Fibroblast of pulmonary artery (primary cell): ENCODE measurements at regions not wholly inside any gene's neighbourhood (a gene's known extent, or its start where the extent isn't known, plus 50 kb on each side); places are given as distances from the start of the nearest gene placed in this dataset.

Experiments used
- DNase-seq: peaks from one replicate; pipeline ENCODE4 v3.0.0-alpha.2; 2010; ENCODE audit warnings: low read depth
- H3K4me3 ChIP-seq: replicated peaks from 2 replicates; pipeline ENCODE4 v1.5.1; 2011; ENCODE audit warnings: low read depth, mild to moderate bottlenecking, control low read depth, low read length, moderate library complexity
- CTCF ChIP-seq: IDR thresholded peaks from 2 replicates; pipeline ENCODE4 v1.5.1; 2011; ENCODE audit warnings: mild to moderate bottlenecking, control low read depth, low read length, inconsistent platforms; ENCODE audit errors: missing control alignments

GRCh38 chrX:17206584-17206983 is 168.4 kb upstream of the NHS start:
- TF ChIP-seq CTCF: no peak
- no peak for DNase-seq

GRCh38 chrX:17214962-17215361 is 160.0 kb upstream of the NHS start:
- H3K4me3 ChIP-seq: no peak overlapping the region
- no peak for DNase-seq
- TF ChIP-seq CTCF: no peak

More at GRCh38 chrX:17206584-17206983, 168.4 kb upstream of the NHS start:
- H3K4me3 ChIP-seq: no peak overlapping the region

- H3K4me3 ChIP-seq: no peak overlapping the region
- TF ChIP-seq CTCF: no peak
These were observed 148.3 kb upstream of the NHS start for GRCh38 chrX:17226736-17227135.

GRCh38 chrX:17237146-17237545 is 137.9 kb upstream of the NHS start:
- DNase-seq: no peak
- no peak overlapping the region for H3K4me3 ChIP-seq
- no peak for TF ChIP-seq CTCF

More at GRCh38 chrX:17226736-17227135, 148.3 kb upstream of the NHS start:
- no peak for DNase-seq

GRCh38 chrX:17242470-17242869 is 132.5 kb upstream of the NHS start:
- peak; percentile 60 for TF ChIP-seq CTCF
- DNase-seq: peak; percentile 60
- H3K4me3 ChIP-seq: no peak overlapping the region

- DNase-seq: no peak
- H3K4me3 ChIP-seq: no peak overlapping the region
- TF ChIP-seq CTCF: no peak
These were observed 127.9 kb upstream of the NHS start for GRCh38 chrX:17247144-17247543.

GRCh38 chrX:17262123-17262522 is 112.9 kb upstream of the NHS start:
- H3K4me3 ChIP-seq: no peak overlapping the region
- DNase-seq: no peak
- TF ChIP-seq CTCF: no peak
